ENCODE measurements at regions not wholly inside any gene's neighbourhood (a gene's known extent, or its start where the extent isn't known, plus 50 kb on each side); places are given as distances from the start of the nearest gene placed in this dataset.

DNA sequence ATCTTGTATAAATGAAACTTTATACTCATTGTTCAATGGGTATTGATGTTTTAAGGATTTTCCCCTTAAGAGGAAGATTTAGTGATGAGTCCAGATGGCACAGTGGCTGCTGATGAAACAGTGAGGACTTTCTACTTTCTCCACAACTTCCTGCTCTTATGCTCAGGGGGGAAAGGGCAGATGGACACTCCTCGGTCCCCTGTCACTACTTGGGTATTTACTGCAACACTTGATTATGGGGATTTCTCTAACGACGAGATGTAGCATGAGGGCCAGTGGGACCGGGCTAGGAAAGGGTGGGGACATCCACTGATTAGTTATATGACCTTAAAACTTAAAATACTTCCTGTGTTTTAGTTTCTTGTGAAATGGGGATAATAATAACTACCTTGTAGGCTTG is 146.1 kb upstream of the HMHB1 start:
- intact Hi-C loops (cut with micrococcal nuclease) = no loop called here
- no peak overlapping the region for H3K4me3 Mint-ChIP-seq (ENCODE audit: low read depth)
- no peaks in the 10 kb centered on the region for H3K4me1 Mint-ChIP-seq (ENCODE audit: low read depth)
- peaks cover 3% of the 10 kb centered on the region for H3K27me3 Mint-ChIP-seq (ENCODE audit: low read depth)
- H3K9me3 Mint-ChIP-seq = peaks cover 10% of the 10 kb centered on the region
- DNase-seq (ENCODE audit: low spot score) = no peak
- no peaks in the 10 kb centered on the region for H3K36me3 Mint-ChIP-seq (ENCODE audit: low read depth)
- H3K27ac Mint-ChIP-seq = no peak overlapping the region

DNA sequence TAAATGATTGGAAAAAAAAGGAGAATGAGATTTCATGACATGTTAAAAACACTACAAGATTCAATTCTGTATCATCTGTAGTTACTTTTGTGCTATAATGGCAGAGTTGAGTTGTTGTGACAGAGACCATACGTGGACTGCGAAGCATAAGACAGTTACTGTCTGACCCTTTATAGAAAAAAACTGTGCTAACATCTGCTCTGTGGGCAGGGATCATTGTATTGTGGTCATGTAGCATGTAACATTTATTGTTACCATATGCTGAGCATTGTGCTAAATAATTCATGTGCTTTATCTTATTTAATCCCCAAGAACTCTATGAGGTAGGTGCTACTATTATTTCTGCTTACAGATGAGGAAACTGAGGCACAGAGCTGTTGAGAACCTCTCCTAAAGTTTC is 147.3 kb upstream of the HMHB1 start:
- Mint-ChIP-seq H3K27me3 (ENCODE audit: low read depth) (peaks cover 3% of the 10 kb centered on the region), H3K27ac (no peak overlapping the region), H3K4me1 (ENCODE audit: low read depth) (peaks cover 1% of the 10 kb centered on the region), H3K4me3 (ENCODE audit: low read depth) (no peak overlapping the region), H3K36me3 (ENCODE audit: low read depth) (no peaks in the 10 kb centered on the region), H3K9me3 (no peaks in the 10 kb centered on the region)
- intact Hi-C loops (cut with micrococcal nuclease) = no loop called here
- no peak for DNase-seq (ENCODE audit: low spot score)

DNA sequence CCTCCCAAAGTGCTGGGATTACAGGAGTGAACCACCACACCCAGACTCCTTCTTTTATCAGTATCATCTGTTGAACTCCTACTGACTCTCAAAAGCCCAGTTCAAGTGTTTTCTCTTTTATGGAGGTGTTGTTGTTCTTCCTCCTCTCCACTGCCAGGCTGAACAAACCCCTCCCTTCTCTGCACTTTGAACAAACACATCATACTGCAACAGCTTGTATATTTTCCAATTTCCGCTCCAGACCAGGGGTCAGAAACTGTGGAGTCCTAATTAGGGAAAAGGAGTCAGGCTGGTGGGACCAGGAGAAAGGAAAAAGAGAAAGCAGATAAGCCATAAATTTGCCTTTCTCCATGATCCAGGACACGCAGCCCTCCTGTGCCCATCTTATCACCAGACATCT is 148.1 kb upstream of the HMHB1 start:
- Mint-ChIP-seq H3K27me3 (ENCODE audit: low read depth) (peaks cover 3% of the 10 kb centered on the region), H3K36me3 (ENCODE audit: low read depth) (no peaks in the 10 kb centered on the region), H3K27ac (no peak overlapping the region), H3K9me3 (no peaks in the 10 kb centered on the region), H3K4me3 (ENCODE audit: low read depth) (no peak overlapping the region), H3K4me1 (ENCODE audit: low read depth) (peaks cover 7% of the 10 kb centered on the region)
- intact Hi-C loops (cut with micrococcal nuclease) = no loop called here
- no peak for DNase-seq (ENCODE audit: low spot score)

DNA sequence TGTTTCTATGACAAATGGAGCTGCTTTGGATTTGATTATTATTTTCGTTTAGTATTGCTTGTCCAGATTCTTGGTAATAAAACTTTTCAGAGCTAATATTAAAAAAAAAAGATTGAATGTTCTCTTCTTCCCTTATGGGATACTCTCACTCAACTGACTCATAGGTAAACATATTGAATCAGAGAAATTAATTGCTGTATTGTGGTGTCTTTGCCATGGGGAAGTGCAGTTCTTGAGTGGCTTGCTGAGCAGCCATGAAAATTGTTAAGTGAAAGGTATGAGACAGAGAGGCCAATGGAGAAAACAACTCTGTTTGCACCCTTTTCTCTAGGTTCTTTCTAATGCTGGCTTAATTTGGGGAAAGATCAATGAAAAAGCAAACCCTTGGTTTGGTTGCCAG is 149.9 kb upstream of the HMHB1 start:
- Mint-ChIP-seq H3K27ac (no peak overlapping the region), H3K4me3 (ENCODE audit: low read depth) (no peak overlapping the region)

DNA sequence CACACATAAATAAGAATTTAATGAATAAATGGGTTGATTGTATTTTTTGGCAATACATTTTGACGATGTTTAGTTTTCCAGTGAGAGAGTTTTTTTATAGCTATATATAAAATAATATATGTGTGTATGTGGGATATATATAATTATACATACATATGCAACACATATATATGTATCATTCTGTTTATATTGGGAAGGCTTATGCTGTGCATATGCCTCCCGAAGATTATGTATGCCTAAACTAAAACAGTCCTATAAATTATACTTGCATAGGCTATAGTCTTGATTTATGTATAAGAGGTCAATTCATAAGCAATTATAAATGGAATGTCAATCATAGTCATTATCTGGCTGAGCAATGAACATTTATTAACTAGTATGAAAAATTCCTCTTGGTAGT is 151.3 kb upstream of the HMHB1 start:
- no peak for DNase-seq (ENCODE audit: low spot score)
- Mint-ChIP-seq H3K36me3 (ENCODE audit: low read depth) (no peaks in the 10 kb centered on the region), H3K27ac (no peak overlapping the region), H3K9me3 (no peaks in the 10 kb centered on the region), H3K4me1 (ENCODE audit: low read depth) (peaks cover 7% of the 10 kb centered on the region), H3K27me3 (ENCODE audit: low read depth) (peaks cover 4% of the 10 kb centered on the region), H3K4me3 (ENCODE audit: low read depth) (no peak overlapping the region)
- intact Hi-C loops (cut with micrococcal nuclease) = no loop called here

More for the DNA sequence above, 149.9 kb upstream of the HMHB1 start:
- Mint-ChIP-seq H3K4me1 (ENCODE audit: low read depth) (peaks cover 7% of the 10 kb centered on the region), H3K27me3 (ENCODE audit: low read depth) (peaks cover 3% of the 10 kb centered on the region), H3K36me3 (ENCODE audit: low read depth) (no peaks in the 10 kb centered on the region), H3K9me3 (no peaks in the 10 kb centered on the region)
- intact Hi-C loops (cut with micrococcal nuclease) = no loop called here
- no peak for DNase-seq (ENCODE audit: low spot score)

DNA sequence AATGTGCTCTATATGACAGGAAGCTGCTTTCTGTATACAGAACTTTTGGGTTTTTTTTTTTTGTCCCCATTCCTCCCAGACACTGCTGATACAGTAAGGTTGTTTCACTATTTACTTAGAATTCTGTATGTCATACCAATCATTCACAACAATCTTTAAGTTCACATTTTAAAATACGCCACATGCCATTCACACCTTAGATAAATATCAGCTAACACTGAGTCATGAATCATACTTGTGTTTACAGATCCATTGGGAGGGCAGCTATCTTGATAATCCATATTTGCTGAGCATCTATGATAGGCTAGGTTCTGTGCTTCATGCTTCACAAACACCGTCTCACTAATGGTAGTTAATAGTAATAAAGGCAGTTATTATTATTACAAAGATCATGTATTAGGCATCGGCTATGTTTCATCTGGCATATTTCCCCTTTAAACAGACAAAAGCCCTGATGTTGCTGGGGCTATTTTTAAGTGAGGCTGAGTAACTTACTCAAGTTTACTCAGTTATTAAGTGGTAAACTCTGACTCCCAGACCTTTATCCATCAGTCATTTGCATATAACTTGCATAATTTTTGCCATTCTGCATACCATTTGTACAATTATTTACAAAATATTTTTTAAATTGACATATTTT is 152.2 kb upstream of the HMHB1 start:
- H3K9me3 Mint-ChIP-seq = no peaks in the 10 kb centered on the region
- no peak overlapping the region for H3K27ac Mint-ChIP-seq
- peaks cover 4% of the 10 kb centered on the region for H3K27me3 Mint-ChIP-seq (ENCODE audit: low read depth)
- H3K4me3 Mint-ChIP-seq (ENCODE audit: low read depth) = no peak overlapping the region
- H3K36me3 Mint-ChIP-seq (ENCODE audit: low read depth) = no peaks in the 10 kb centered on the region
- peaks cover 7% of the 10 kb centered on the region for H3K4me1 Mint-ChIP-seq (ENCODE audit: low read depth)
- DNase-seq (ENCODE audit: low spot score) = no peak
- intact Hi-C loops (cut with micrococcal nuclease) = no loop called here

DNA sequence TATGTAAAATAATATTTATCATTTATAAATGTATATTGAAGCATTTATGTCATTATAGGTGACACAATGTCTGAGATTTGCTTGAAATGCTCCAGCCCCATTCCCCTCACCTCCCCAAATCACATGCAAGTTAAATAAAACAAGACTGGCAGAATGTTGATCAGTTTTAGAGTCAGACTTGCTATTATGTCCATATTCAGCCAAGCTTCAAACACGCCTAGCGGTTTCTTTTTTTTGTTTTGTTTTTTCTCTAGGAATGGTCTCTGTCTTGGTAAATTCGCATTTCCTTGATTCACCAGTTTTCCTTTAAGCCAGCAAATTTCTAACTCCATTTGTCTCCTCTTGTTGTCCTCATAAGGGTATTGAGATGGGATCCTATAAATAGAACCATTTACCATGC is 153.0 kb upstream of the HMHB1 start:
- peaks cover 4% of the 10 kb centered on the region for H3K27me3 Mint-ChIP-seq (ENCODE audit: low read depth)
- intact Hi-C loops (cut with micrococcal nuclease) = no loop called here
- no peaks in the 10 kb centered on the region for H3K9me3 Mint-ChIP-seq
- H3K4me3 Mint-ChIP-seq (ENCODE audit: low read depth) = no peak overlapping the region
- H3K36me3 Mint-ChIP-seq (ENCODE audit: low read depth) = no peaks in the 10 kb centered on the region
- no peak overlapping the region for H3K27ac Mint-ChIP-seq
- no peak for DNase-seq (ENCODE audit: low spot score)
- H3K4me1 Mint-ChIP-seq (ENCODE audit: low read depth) = peaks cover 7% of the 10 kb centered on the region

DNA sequence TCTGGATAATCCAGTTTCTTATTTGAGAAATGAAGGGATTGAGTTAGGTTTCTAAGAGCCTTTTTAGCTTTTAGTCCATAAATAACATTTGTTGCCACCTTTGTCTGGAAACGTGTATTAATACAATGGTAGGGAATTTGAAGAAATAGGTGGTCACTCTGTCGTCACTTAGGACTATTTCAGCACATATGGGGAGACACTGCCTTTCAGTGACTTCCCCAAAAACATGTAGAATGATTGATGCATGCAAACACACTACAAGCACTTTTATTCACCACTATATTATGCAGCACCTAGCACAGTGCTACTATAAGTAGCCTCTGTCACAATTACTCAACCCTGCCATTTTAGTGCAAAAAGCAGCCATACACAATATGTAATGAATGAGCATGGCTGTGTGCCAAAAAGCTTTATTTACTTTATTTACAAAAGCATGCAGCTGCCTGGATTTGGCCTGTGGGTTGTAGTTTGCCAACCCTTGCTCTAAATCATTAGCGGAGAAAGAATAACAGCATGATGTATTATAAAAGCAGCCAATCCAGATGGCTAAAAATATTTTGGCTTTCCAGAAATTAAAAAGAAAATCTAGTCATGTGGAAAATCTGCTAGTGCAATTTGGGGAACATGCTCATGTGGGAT is 154.2 kb upstream of the HMHB1 start:
- DNase-seq (ENCODE audit: low spot score) = no peak
- Mint-ChIP-seq H3K36me3 (ENCODE audit: low read depth) (no peaks in the 10 kb centered on the region), H3K9me3 (no peaks in the 10 kb centered on the region), H3K4me3 (ENCODE audit: low read depth) (no peak overlapping the region), H3K27me3 (ENCODE audit: low read depth) (peaks cover 4% of the 10 kb centered on the region), H3K27ac (no peak overlapping the region), H3K4me1 (ENCODE audit: low read depth) (peaks cover 17% of the 10 kb centered on the region)
- intact Hi-C loops (cut with micrococcal nuclease) = no loop called here

DNA sequence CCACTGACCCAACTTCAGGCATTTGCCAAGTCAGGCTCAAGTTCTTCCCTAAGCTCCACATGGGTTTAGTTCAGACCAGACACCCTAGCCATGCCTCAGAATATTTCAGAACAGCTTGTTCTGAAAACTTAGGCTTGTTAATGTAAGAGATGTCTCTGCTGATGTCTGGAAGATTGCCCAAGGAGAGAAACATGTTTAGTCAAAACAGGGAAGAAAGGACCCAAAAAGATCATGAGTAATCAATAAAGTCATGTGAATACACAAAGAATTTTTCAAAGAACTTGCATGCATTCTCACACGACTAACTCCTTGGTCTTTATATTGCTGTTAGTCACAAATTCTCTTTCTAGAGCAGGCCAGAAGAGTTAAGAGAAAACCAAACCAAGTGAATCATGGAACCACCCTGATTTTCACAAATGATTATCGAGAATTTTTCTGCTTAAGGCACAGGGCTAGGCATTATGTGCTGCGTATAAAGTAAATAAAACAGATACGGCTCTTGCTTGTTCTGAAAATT is 158.1 kb upstream of the HMHB1 start:
- no peak overlapping the region for H3K4me3 Mint-ChIP-seq (ENCODE audit: low read depth)
- intact Hi-C loops (cut with micrococcal nuclease) = loop anchor here (1.0 to 5.0 kb wide), 7 partner anchors 24 to 647 kb away; no protein-coding TSS in a partner anchor
- H3K36me3 Mint-ChIP-seq (ENCODE audit: low read depth) = no peaks in the 10 kb centered on the region
- DNase-seq (ENCODE audit: low spot score) = no peak
- peaks cover 2% of the 10 kb centered on the region for H3K27me3 Mint-ChIP-seq (ENCODE audit: low read depth)
- H3K4me1 Mint-ChIP-seq (ENCODE audit: low read depth) = peaks cover 19% of the 10 kb centered on the region
- H3K27ac Mint-ChIP-seq = peak overlapping the region; percentile 77
- no peaks in the 10 kb centered on the region for H3K9me3 Mint-ChIP-seq

DNA sequence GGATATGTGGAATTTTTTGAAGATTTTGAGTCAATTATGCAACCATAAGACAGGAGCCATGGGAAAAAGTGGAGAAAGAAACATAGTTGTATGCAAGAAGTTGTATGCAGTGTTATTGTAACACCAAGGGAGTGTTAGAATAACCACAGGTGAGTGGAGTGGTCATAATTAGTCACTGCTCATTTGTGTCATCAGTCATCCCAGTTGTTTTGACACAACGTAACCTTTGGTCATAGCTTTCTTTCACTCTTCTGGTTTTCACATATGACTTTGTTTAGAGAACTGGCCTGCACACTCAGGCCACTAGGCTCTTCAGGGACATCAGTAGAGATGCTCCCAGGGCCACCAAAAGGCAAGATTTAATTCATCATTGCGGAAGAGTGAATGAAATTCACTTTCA is 158.7 kb upstream of the HMHB1 start:
- Mint-ChIP-seq H3K4me3 (ENCODE audit: low read depth) (no peak overlapping the region), H3K27ac (peak overlapping the region; percentile 77), H3K27me3 (ENCODE audit: low read depth) (peaks cover 2% of the 10 kb centered on the region), H3K36me3 (ENCODE audit: low read depth) (no peaks in the 10 kb centered on the region), H3K9me3 (no peaks in the 10 kb centered on the region), H3K4me1 (ENCODE audit: low read depth) (peaks cover 21% of the 10 kb centered on the region)
- intact Hi-C loops (cut with micrococcal nuclease) = loop anchor here (1.0 to 5.0 kb wide), 7 partner anchors 25 to 646 kb away; no protein-coding TSS in a partner anchor
- no peak for DNase-seq (ENCODE audit: low spot score)

DNA sequence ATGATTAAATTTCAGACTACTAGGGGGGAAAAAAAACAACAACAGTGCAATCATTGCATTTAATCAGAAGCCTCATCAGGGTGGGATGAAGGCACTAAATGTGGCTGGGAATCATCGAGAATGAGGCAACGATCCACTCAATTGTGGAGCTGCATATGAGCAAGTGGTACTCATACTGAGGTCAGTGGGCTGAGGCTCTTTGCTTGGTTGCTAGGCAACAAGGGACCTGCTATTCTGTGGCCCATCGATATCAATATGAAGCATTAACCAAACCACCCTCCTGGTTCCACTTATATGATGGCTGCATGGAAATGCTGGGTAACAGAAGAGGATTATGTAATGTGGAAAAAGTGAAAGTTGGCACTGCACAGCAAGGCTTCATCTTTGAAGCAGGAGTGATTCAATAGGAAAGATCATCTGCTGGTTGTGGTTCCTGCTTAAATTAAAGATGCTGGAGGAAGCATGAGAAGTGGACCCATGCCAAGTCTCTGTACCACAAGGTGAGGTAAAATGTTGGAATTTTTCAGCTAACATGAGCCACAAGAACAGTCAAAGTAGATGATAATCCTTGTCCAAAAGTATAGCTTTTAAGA is 159.8 kb upstream of the HMHB1 start:
- intact Hi-C loops (cut with micrococcal nuclease) = loop anchor here (5.0 kb wide), 3 partner anchors 140 to 645 kb away; no protein-coding TSS in a partner anchor
- Mint-ChIP-seq H3K9me3 (no peaks in the 10 kb centered on the region), H3K4me1 (ENCODE audit: low read depth) (peaks cover 21% of the 10 kb centered on the region), H3K27ac (no peak overlapping the region), H3K36me3 (ENCODE audit: low read depth) (no peaks in the 10 kb centered on the region), H3K27me3 (ENCODE audit: low read depth) (peaks cover 2% of the 10 kb centered on the region), H3K4me3 (ENCODE audit: low read depth) (no peak overlapping the region)
- no peak for DNase-seq (ENCODE audit: low spot score)

DNA sequence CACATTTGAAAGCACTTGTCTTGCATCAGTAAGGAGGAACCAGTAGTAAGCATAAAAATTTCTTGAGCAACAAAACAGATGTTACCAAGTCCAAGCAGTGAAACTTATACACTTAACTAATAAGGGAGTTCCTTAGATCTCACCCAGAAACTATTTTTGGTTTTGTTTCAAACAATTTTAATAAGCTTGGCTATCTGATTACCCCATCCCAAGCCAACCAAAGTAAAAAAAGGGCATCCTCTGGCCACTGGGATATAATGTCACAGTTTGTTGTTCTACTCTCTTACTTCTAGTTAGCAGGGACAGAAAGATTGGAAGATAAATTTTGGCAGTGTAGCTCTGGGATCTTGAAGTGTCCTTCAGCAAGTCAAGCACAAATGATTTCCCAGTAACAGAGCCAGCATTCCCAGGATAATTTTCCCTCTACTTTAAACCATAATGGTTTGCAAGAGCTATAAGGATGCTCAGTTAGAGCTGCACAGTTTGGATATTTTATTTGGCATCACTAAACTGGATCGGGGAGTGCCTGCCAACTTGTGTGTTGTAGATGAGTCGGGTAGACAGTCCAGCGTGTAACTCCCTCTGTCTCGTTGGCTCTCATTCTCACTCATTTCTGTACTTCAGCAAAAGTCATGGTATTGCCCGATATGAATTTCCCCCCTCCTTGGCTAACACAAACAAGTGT is 161.9 kb upstream of the HMHB1 start:
- Mint-ChIP-seq H3K4me3 (ENCODE audit: low read depth) (no peak overlapping the region), H3K36me3 (ENCODE audit: low read depth) (no peaks in the 10 kb centered on the region), H3K27me3 (ENCODE audit: low read depth) (no peaks in the 10 kb centered on the region), H3K27ac (no peak overlapping the region), H3K9me3 (no peaks in the 10 kb centered on the region), H3K4me1 (ENCODE audit: low read depth) (peaks cover 21% of the 10 kb centered on the region)
- intact Hi-C loops (cut with micrococcal nuclease) = loop anchor here (5.0 kb wide), 3 partner anchors 138 to 643 kb away; no protein-coding TSS in a partner anchor
- DNase-seq (ENCODE audit: low spot score) = no peak

Measured in activated T-helper 2 cell treated with anti-CD3 and anti-CD28 coated beads, Interferon-gamma antibody, Interleukin-2, Interleukin-4, amounts not matched to agents 10 μg/mL and 5 μg/mL and 100 μg/mL, durations not matched to agents 14 hours and 24 hours and 36 hours (primary cell).